Left lung (tissue), 4 donors: ENCODE measurements at regions not wholly inside any gene's neighbourhood (a gene's known extent, or its start where the extent isn't known, plus 50 kb on each side); places are given as distances from the start of the nearest gene placed in this dataset.

Source experiments
- ATAC-seq: fragments of 200-7000 bp; cut with Tn5 transposase; one replicate; pipeline ENCODE4 v1.9.1; 2020; ENCODE audit warnings: moderate library complexity
- DNase-seq, 4 donors: peaks; one replicate each; pipeline ENCODE4 v3.0.0-alpha.2; 2013 to 2020
- H3K27ac ChIP-seq, 2 donors: fragments of 200-600 bp; sonication (generic) in 1 of 2; one replicate each; pipeline versions ENCODE4 v1.5.0 to v1.8.0; 2020 to 2021
- H3K27me3 ChIP-seq, 2 donors: fragments of 200-600 bp; sonication (generic) in 1 of 2; one replicate each; pipeline versions ENCODE4 v1.5.0 to v1.8.0; 2020 to 2021
- H3K36me3 ChIP-seq, 2 donors: fragments of 200-600 bp; sonication (generic) in 1 of 2; one replicate each; pipeline versions ENCODE4 v1.5.0 to v1.8.0; 2020 to 2021
- H3K4me1 ChIP-seq, 2 donors: fragments of 200-600 bp; one replicate each; pipeline ENCODE4 v1.8.0; 2021
- H3K4me3 ChIP-seq, 2 donors: fragments of 200-600 bp; sonication (generic) in 1 of 2; one replicate each; pipeline versions ENCODE4 v1.5.0 to v1.8.0; 2020 to 2021; ENCODE audit warnings: mild to moderate bottlenecking in 1 of 2
- H3K9me3 ChIP-seq, 2 donors: fragments of 200-600 bp; sonication (generic) in 1 of 2; one replicate each; pipeline versions ENCODE4 v1.5.0 to v1.8.0; 2020 to 2021
- intact Hi-C, 2 donors: fragments of 100-400 bp; cut with DNase I; formaldehyde crosslinking; loops; one replicate each; pipeline versions ENCODE4 v1.11.2 to v1.14.2; 2022
- TF ChIP-seq, protein P1 (sequence below), 2 donors: fragments of 200-600 bp; sonication (generic) in 1 of 2; IDR thresholded peaks; one replicate each; pipeline versions ENCODE4 v1.5.0 to v1.8.0; 2021; ENCODE audit warnings: antibody characterized with exemption in 2 of 2
- donor health status: DM: no; HTN: yes; CAD: no.
- donor health status: DM: no; HTN: no; CAD: no.

GRCh38 chr15:99504071-99504822 lies 61.5 kb upstream of the MEF2A start:
- peaks cover 7 to 68% of the 10 kb centered on the region in 2 donors for H3K4me1 ChIP-seq
- no peak overlapping the region for H3K4me3 ChIP-seq
- no peaks in the 10 kb centered on the region for H3K36me3 ChIP-seq
- TF ChIP-seq, protein P1, sequence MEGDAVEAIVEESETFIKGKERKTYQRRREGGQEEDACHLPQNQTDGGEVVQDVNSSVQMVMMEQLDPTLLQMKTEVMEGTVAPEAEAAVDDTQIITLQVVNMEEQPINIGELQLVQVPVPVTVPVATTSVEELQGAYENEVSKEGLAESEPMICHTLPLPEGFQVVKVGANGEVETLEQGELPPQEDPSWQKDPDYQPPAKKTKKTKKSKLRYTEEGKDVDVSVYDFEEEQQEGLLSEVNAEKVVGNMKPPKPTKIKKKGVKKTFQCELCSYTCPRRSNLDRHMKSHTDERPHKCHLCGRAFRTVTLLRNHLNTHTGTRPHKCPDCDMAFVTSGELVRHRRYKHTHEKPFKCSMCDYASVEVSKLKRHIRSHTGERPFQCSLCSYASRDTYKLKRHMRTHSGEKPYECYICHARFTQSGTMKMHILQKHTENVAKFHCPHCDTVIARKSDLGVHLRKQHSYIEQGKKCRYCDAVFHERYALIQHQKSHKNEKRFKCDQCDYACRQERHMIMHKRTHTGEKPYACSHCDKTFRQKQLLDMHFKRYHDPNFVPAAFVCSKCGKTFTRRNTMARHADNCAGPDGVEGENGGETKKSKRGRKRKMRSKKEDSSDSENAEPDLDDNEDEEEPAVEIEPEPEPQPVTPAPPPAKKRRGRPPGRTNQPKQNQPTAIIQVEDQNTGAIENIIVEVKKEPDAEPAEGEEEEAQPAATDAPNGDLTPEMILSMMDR (IDR thresholded peaks at IDR 0.05) = no peak
- H3K9me3 ChIP-seq = no peaks in the 10 kb centered on the region
- DNase-seq = no peak
- no peaks in the 10 kb centered on the region for H3K27me3 ChIP-seq
- H3K27ac ChIP-seq = peak overlapping the region in 1 of 2 donors; percentile 6
- no peak for ATAC-seq
- intact Hi-C loops = no loop called here

- DNase-seq = no peak
Observed at GRCh38 chr15:99504823-99505551, 60.8 kb upstream of the MEF2A start.

GRCh38 chr15:99506399-99506798 lies 59.4 kb upstream of the MEF2A start:
- Histone ChIP-seq H3K36me3 (no peaks in the 10 kb centered on the region), H3K9me3 (no peaks in the 10 kb centered on the region), H3K27ac (no peak overlapping the region), H3K4me3 (no peak overlapping the region), H3K27me3 (no peaks in the 10 kb centered on the region), H3K4me1 (peaks cover 9 to 81% of the 10 kb centered on the region in 2 donors)
- TF ChIP-seq, protein P1 (IDR thresholded peaks at IDR 0.05) = no peak
- ATAC-seq (no peak), DNase-seq (no peak)
- intact Hi-C loops = no loop called here

More at GRCh38 chr15:99504823-99505551, 60.8 kb upstream of the MEF2A start:
- Histone ChIP-seq H3K4me1 (peaks cover 7 to 76% of the 10 kb centered on the region in 2 donors), H3K36me3 (no peaks in the 10 kb centered on the region), H3K9me3 (no peaks in the 10 kb centered on the region), H3K27ac (no peak overlapping the region), H3K27me3 (no peaks in the 10 kb centered on the region), H3K4me3 (no peak overlapping the region)
- no peak for ATAC-seq
- TF ChIP-seq, protein P1 (IDR thresholded peaks at IDR 0.05) = no peak
- intact Hi-C loops = no loop called here

- Histone ChIP-seq H3K4me1 (peaks cover 16 to 85% of the 10 kb centered on the region in 2 donors), H3K36me3 (no peaks in the 10 kb centered on the region), H3K27me3 (no peaks in the 10 kb centered on the region), H3K27ac (peak overlapping the region; percentile 61 to 63), H3K4me3 (no peak overlapping the region), H3K9me3 (no peaks in the 10 kb centered on the region)
- TF ChIP-seq, protein P1 (IDR thresholded peaks at IDR 0.05) = no peak
- DNase-seq = no peak
- no peak for ATAC-seq
- intact Hi-C loops = no loop called here
Observed at GRCh38 chr15:99507016-99507503, 58.7 kb upstream of the MEF2A start.
